Upper lobe of left lung (tissue), 6 donors: ENCODE measurements at regions not wholly inside any gene's neighbourhood (a gene's known extent, or its start where the extent isn't known, plus 50 kb on each side); places are given as distances from the start of the nearest gene placed in this dataset.

Experiments
- ATAC-seq, 2 donors: fragments of 200-7000 bp; cut with Tn5 transposase; one replicate each; pipeline ENCODE4 v1.9.1; 2022; ENCODE audit warnings: mild to moderate bottlenecking in 2 of 2, moderate library complexity in 2 of 2; ENCODE audit not compliant: low FRiP score in 2 of 2
- DNase-seq, 2 donors: peaks; one replicate each; pipeline ENCODE4 v3.0.0-alpha.2; 2019 to 2020
- H3K27ac ChIP-seq, 4 donors: fragments of 200-600 bp; sonication (generic); one replicate each; pipeline ENCODE4 v1.5.1; 2016 to 2019
- H3K27me3 ChIP-seq, 4 donors: fragments of 200-600 bp; sonication (generic); one replicate each; pipeline ENCODE4 v1.5.1; 2017 to 2019
- H3K36me3 ChIP-seq, 4 donors: fragments of 200-600 bp; sonication (generic); one replicate each; pipeline ENCODE4 v1.5.1; 2016 to 2019
- H3K4me1 ChIP-seq, 4 donors: fragments of 200-600 bp; sonication (generic); one replicate each; pipeline ENCODE4 v1.5.1; 2018 to 2019
- H3K4me3 ChIP-seq, 4 donors: fragments of 200-600 bp; sonication (generic); one replicate each; pipeline ENCODE4 v1.5.1; 2017 to 2019; ENCODE audit warnings: mild to moderate bottlenecking in 2 of 4, moderate library complexity in 1 of 4
- H3K9me3 ChIP-seq, 4 donors: fragments of 200-600 bp; sonication (generic); one replicate each; pipeline ENCODE4 v1.5.1; 2018 to 2019
- CTCF ChIP-seq, 6 experiments: fragments of 450-650 bp in 4 of 6; fragments of 200-600 bp in 2 of 6; sonication (generic) in 2 of 6; IDR thresholded peaks; one replicate each; pipeline ENCODE4 v1.5.1; 2016 to 2019; ENCODE audit warnings: antibody characterized with exemption in 6 of 6
- EP300 ChIP-seq, 4 donors: sonication (generic); formaldehyde crosslinking; IDR thresholded peaks; one replicate each; pipeline ENCODE4 v1.5.1; 2017; ENCODE audit warnings: antibody characterized with exemption in 4 of 4, control low read depth in 2 of 4
- POLR2A ChIP-seq, 4 donors: fragments of 450-650 bp; IDR thresholded peaks; one replicate each; pipeline ENCODE4 v1.5.1; 2016 to 2017; ENCODE audit warnings: antibody characterized with exemption in 4 of 4, mild to moderate bottlenecking in 2 of 4
- POLR2AphosphoS5 ChIP-seq, 2 donors: sonication (generic); formaldehyde crosslinking; IDR thresholded peaks; one replicate each; pipeline ENCODE4 v1.5.1; 2017; ENCODE audit warnings: antibody characterized with exemption in 2 of 2
- WGBS, 2 donors: methylation state at CpG; one replicate each; pipeline ENCODE4 v1.1.5; 2017 to 2018; 5-methylcytosine and 5-hydroxymethylcytosine counted together
- donor health status: DM: no; HTN: no; CAD: no; lungs with moderate emphysema.
- donor health status: DM: no; HTN: yes; CAD: no; lungs with severe emphysema.

GRCh38 chr4:115850799-115851509 is 737.5 kb upstream of the NDST4 start:
- no peaks in the 10 kb centered on the region for H3K36me3 ChIP-seq
- 75 to 86% methylated on average over 5 of the region's 5 CpGs for WGBS, 2 donors
- peak in 1 of 2 donors; percentile 26 for ATAC-seq
- no peak for TF ChIP-seq EP300 (IDR thresholded peaks at IDR 0.05)
- TF ChIP-seq POLR2AphosphoS5 (IDR thresholded peaks at IDR 0.05) = no peak
- no peak for TF ChIP-seq CTCF (IDR thresholded peaks at IDR 0.05)
- no peak for TF ChIP-seq POLR2A (IDR thresholded peaks at IDR 0.05)
- DNase-seq = no peak
- no peaks in the 10 kb centered on the region for H3K4me1 ChIP-seq
- H3K9me3 ChIP-seq = no peaks in the 10 kb centered on the region
- H3K4me3 ChIP-seq = no peak overlapping the region
- H3K27ac ChIP-seq = no peak overlapping the region
- no peaks in the 10 kb centered on the region for H3K27me3 ChIP-seq

- Histone ChIP-seq H3K4me1 (no peaks in the 10 kb centered on the region), H3K4me3 (no peak overlapping the region), H3K27ac (no peak overlapping the region), H3K27me3 (no peaks in the 10 kb centered on the region), H3K9me3 (no peaks in the 10 kb centered on the region), H3K36me3 (no peaks in the 10 kb centered on the region)
- WGBS, 2 donors = 55 to 62% methylated on average over 2 of the region's 2 CpGs
- ATAC-seq (no peak), DNase-seq (no peak)
- TF ChIP-seq EP300 (IDR thresholded peaks at IDR 0.05) (no peak), CTCF (IDR thresholded peaks at IDR 0.05) (no peak), POLR2A (IDR thresholded peaks at IDR 0.05) (no peak), POLR2AphosphoS5 (IDR thresholded peaks at IDR 0.05) (no peak)
These were observed 730.8 kb upstream of the NDST4 start for GRCh38 chr4:115844180-115844579.

- TF ChIP-seq CTCF (IDR thresholded peaks at IDR 0.05) (no peak), POLR2AphosphoS5 (IDR thresholded peaks at IDR 0.05) (no peak), EP300 (IDR thresholded peaks at IDR 0.05) (no peak), POLR2A (IDR thresholded peaks at IDR 0.05) (no peak)
- H3K36me3 ChIP-seq = no peaks in the 10 kb centered on the region
- peaks cover 0 to 3% (median 0%) of the 10 kb centered on the region in 4 donors for H3K9me3 ChIP-seq
- H3K27ac ChIP-seq = no peak overlapping the region
- DNase-seq = no peak
- no peak for ATAC-seq
- no peaks in the 10 kb centered on the region for H3K27me3 ChIP-seq
- no peak overlapping the region for H3K4me3 ChIP-seq
- no peaks in the 10 kb centered on the region for H3K4me1 ChIP-seq
These were observed 728.5 kb upstream of the NDST4 start for GRCh38 chr4:115841871-115842270.

- Histone ChIP-seq H3K36me3 (no peaks in the 10 kb centered on the region), H3K4me1 (no peaks in the 10 kb centered on the region), H3K27ac (no peak overlapping the region), H3K9me3 (peaks cover 0 to 3% (median 0%) of the 10 kb centered on the region in 4 donors), H3K27me3 (no peaks in the 10 kb centered on the region), H3K4me3 (no peak overlapping the region)
- TF ChIP-seq EP300 (IDR thresholded peaks at IDR 0.05) (no peak), CTCF (IDR thresholded peaks at IDR 0.05) (no peak), POLR2A (IDR thresholded peaks at IDR 0.05) (no peak), POLR2AphosphoS5 (IDR thresholded peaks at IDR 0.05) (no peak)
- DNase-seq (no peak), ATAC-seq (no peak)
- 17 to 74% methylated on average over 1 to 3 of the region's 3 CpGs for WGBS, 2 donors
These were observed 721.0 kb upstream of the NDST4 start for GRCh38 chr4:115834441-115834840.

GRCh38 chr4:115824630-115825029 is 711.2 kb upstream of the NDST4 start:
- Histone ChIP-seq H3K27ac (no peak overlapping the region), H3K36me3 (no peaks in the 10 kb centered on the region), H3K4me1 (no peaks in the 10 kb centered on the region), H3K4me3 (no peak overlapping the region), H3K27me3 (no peaks in the 10 kb centered on the region), H3K9me3 (no peaks in the 10 kb centered on the region)
- no peak for ATAC-seq
- TF ChIP-seq CTCF (IDR thresholded peaks at IDR 0.05) = no peak
- WGBS, 2 donors = 96 to 98% methylated on average over 1 of the region's 1 CpG
- no peak for DNase-seq
